Choroid plexus epithelial cell (primary cell): ENCODE measurements at regions not wholly inside any gene's neighbourhood (a gene's known extent, or its start where the extent isn't known, plus 50 kb on each side); places are given as distances from the start of the nearest gene placed in this dataset.
"Not testable (repeated sequence)": the region's sequence is repeated elsewhere in the genome, so short reads cannot be mapped to it uniquely, and the experiment has no call there.

Experiments
- DNase-seq: peaks from one replicate; pipeline ENCODE4 v3.0.0-alpha.2; 2010; ENCODE audit warnings: low read depth
- H3K4me3 ChIP-seq: 2 replicates; pipeline ENCODE4 v1.5.1; 2011; ENCODE audit warnings: low read depth, mild to moderate bottlenecking, control low read depth, low read length, moderate library complexity
- TF ChIP-seq, protein P1 (sequence below): conservative IDR thresholded peaks from 2 replicates; pipeline ENCODE4 v1.5.1; 2011; ENCODE audit warnings: low read depth, mild to moderate bottlenecking, control low read depth, inconsistent platforms, low read length, moderate library complexity

DNA sequence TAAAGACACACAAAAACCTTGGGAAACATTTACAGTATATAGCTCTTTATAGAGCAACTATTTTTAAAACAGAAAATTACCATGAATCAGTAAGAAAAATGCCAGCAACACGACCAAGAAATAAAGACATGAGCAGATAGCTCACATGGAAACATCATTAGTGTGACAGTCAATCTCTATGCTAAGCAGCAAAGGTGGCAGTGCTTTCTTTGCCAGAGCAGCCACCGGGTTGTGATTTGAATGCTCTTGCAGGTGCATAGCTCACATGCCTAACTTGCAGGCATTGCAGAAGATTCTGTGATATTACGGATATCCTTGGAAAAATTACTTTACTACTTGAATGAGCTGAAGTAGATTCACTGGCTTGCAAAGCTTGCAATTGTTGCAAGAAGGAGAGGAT lies 652.9 kb upstream of the C16orf82 start:
- no peak overlapping the region for H3K4me3 ChIP-seq
- TF ChIP-seq, protein P1, sequence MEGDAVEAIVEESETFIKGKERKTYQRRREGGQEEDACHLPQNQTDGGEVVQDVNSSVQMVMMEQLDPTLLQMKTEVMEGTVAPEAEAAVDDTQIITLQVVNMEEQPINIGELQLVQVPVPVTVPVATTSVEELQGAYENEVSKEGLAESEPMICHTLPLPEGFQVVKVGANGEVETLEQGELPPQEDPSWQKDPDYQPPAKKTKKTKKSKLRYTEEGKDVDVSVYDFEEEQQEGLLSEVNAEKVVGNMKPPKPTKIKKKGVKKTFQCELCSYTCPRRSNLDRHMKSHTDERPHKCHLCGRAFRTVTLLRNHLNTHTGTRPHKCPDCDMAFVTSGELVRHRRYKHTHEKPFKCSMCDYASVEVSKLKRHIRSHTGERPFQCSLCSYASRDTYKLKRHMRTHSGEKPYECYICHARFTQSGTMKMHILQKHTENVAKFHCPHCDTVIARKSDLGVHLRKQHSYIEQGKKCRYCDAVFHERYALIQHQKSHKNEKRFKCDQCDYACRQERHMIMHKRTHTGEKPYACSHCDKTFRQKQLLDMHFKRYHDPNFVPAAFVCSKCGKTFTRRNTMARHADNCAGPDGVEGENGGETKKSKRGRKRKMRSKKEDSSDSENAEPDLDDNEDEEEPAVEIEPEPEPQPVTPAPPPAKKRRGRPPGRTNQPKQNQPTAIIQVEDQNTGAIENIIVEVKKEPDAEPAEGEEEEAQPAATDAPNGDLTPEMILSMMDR: no peak
- DNase-seq: no peak

DNA sequence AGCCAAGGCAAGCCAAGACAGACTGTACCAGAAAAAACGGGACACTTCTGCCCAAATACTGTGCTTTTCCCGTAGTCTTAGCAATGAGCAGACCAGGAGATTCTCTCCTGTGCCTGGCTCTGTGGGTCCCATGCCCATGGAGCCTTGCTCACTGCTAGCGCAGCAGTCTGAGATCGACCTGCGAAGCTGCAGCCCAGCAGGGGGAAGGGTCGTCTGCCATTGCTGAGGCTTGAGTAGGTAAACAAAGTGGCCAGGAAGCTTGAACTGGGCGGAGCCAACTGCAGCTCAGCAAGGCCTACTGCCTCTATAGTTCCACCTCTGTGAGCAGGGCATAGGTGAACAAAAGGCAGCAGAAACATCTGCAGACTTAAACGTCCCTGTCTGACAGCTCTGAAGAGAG lies 647.3 kb upstream of the C16orf82 start:
- not testable (repeated sequence) for DNase-seq, H3K4me3 ChIP-seq

DNA sequence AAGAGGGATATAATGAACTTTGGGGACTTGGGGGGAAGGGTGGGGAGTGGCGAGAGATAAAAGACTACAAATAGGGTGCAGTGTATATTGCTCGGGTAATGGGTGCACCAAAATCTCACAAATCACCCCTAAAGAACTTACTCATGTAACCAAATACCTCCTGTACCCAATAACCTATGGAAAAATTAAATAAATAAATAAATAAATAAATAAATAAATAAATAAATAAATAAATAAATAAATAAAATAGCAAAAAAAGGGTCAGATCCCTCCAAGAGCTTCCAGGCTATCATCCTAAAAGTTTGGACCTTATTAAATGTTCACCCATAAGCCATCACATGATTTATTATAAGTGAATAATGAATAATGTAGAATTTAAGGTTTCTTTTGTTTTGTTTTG lies 636.1 kb upstream of the C16orf82 start:
- H3K4me3 ChIP-seq: no peak overlapping the region
- TF ChIP-seq, protein P1: no peak
- DNase-seq: no peak

DNA sequence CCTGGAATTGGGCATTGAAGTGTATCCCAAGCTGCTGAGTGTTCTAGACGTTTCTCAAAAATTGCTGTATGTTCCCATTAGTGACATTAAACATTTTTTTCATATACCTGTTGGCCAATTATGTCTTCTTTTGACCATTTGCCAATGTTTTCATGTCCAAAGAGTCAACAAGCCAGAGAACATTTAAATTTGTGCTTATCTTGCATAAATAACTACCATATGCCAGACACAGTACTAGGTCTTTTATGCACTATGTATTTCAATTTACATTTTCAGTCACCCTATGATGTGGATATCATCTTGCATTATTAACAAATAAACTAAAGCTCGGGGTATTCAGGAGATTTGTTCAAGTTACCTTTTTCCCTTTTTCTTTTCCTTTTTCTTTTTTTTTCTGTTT lies 632.9 kb upstream of the C16orf82 start:
- H3K4me3 ChIP-seq: no peak overlapping the region
- no peak for DNase-seq
- TF ChIP-seq, protein P1: no peak

DNA sequence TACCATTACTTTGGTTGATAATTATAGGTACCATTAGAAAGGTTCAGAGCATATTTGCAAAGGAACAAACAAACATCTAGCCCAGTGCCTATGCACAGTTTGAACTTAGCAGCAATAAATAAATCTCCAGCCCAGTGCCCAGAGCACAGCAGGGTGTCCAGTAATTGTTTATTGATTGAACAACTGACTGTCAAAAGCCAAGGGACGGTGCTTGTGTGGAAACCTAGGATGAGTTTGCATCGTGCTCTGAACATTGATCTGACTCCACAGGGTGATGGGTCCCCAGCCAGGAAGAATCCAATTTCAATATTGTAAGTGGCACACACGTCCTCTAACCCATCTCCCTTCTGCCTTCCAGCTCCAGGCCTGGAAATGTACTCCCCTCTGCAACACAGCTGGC lies 625.5 kb upstream of the C16orf82 start:
- TF ChIP-seq, protein P1: no peak
- no peak for DNase-seq
- H3K4me3 ChIP-seq: no peak overlapping the region

DNA sequence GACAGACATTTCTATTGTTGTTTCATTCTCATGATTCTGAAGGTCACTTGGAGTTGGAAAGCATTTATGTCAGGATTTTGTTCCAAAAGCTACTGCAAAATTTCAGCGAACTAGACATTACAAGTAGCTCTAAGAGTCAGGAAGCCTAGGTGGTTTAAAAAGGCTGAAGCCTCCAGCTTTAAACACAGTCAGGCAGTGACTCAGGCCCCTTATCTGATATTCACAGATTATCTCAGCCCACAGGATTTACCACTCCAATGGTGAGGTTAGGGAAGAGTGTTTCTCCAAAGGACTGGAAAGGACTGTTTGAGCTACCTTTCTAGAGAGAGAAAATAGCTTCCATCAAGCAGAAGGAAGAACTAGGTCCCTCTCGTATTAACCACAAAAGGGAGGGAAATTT lies 624.4 kb upstream of the C16orf82 start:
- TF ChIP-seq, protein P1: no peak
- no peak overlapping the region for H3K4me3 ChIP-seq
- no peak for DNase-seq

DNA sequence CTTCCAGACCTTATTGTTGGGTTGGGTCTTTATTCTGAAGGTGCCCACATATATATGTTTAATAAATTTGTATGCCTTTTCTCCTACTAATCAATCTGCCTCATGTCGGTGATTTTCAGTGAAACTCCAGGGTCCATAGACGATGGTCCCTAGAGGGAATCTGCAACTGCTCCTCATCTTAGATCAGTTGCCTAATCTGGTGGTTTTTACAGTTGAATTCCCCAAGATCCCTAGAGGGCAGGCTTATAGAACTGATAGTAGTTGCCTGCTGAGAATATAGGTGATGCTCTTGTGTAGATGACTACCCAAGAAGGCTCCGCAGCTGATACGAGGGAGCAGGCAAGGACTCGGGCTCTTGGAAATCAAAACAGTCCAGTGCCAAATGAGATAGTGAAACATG lies 619.2 kb upstream of the C16orf82 start:
- TF ChIP-seq, protein P1: no peak
- H3K4me3 ChIP-seq: no peak overlapping the region
- no peak for DNase-seq

DNA sequence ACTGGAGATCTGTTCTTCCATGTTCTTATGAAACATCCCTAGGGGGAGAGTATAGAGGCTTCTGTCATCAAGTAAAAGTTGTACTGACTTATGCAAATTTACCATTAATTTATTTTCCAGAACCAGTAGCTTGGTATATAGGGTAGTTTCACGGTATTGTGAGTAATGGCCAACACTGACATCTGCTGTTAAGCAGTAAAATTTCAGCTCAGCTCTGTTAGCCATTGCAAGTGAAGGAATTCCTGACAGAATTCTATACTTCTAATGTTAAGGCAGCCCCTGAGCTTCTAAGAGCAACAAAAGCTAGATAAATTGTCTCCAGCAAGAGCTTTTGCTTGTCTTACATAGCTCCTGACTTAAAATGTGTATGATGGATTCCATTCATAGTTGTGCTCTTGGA lies 613.5 kb upstream of the C16orf82 start:
- H3K4me3 ChIP-seq: no peak overlapping the region
- TF ChIP-seq, protein P1: no peak
- DNase-seq: peak; percentile 0
